ENCODE measurements at regions not wholly inside any gene's neighbourhood (a gene's known extent, or its start where the extent isn't known, plus 50 kb on each side); places are given as distances from the start of the nearest gene placed in this dataset.
"Not testable (repeated sequence)": the region's sequence is repeated elsewhere in the genome, so short reads cannot be mapped to it uniquely, and the experiment has no call there.

- TF ChIP-seq, protein P1, sequence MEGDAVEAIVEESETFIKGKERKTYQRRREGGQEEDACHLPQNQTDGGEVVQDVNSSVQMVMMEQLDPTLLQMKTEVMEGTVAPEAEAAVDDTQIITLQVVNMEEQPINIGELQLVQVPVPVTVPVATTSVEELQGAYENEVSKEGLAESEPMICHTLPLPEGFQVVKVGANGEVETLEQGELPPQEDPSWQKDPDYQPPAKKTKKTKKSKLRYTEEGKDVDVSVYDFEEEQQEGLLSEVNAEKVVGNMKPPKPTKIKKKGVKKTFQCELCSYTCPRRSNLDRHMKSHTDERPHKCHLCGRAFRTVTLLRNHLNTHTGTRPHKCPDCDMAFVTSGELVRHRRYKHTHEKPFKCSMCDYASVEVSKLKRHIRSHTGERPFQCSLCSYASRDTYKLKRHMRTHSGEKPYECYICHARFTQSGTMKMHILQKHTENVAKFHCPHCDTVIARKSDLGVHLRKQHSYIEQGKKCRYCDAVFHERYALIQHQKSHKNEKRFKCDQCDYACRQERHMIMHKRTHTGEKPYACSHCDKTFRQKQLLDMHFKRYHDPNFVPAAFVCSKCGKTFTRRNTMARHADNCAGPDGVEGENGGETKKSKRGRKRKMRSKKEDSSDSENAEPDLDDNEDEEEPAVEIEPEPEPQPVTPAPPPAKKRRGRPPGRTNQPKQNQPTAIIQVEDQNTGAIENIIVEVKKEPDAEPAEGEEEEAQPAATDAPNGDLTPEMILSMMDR (IDR thresholded peaks at IDR 0.05; ENCODE audit: insufficient read depth, low read length), result no peak
- no peak overlapping the region for H3K4me3 ChIP-seq (ENCODE audit: low read depth, low read length)
- no peak for DNase-seq (ENCODE audit: low read depth)
Measured at GRCh38 chr10:53675177-53675576, 902.6 kb upstream of the MBL2 start.

GRCh38 chr10:53667063-53667462, 894.5 kb upstream of the MBL2 start:
- DNase-seq (ENCODE audit: low read depth), result no peak
- TF ChIP-seq, protein P1 (IDR thresholded peaks at IDR 0.05; ENCODE audit: insufficient read depth, low read length), result no peak
- H3K4me3 ChIP-seq (ENCODE audit: low read depth, low read length), result no peak overlapping the region

DNA sequence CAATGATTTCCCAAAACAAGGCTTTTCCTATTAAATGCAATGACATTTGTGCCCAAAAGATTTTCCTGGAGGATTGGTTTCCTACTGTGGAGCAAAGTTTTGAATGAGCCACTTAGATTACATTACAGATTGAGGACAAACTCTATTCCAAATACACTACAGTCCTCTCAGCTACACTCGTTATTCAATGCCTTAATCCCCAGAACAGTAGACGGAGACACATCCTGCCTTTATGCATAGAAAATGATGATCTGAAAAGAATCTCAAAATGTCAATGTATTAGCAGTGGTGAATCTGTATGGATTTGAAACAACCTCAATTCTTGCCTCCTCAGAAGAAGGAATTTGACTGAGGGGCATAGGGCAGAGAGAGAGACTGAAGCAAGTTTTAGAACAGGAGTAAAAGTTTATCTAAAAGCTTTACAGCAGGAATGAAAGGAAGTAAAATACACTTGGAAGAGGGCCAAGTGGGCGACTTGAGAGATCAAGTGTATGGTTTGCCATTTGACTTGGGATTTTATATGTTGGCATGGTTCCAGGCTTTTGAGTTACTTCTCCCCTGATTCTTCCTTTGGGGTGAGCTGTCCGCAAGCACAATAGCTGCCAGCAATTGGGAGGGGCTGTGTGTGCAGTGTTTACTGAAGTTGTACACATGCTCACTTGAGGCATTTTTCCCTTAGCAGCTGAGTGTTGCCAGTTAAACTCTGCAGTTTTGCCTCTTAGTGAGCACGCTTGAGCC, 891.9 kb upstream of the MBL2 start:
- DNase-seq (ENCODE audit: low read depth), result no peak
- TF ChIP-seq, protein P1 (IDR thresholded peaks at IDR 0.05; ENCODE audit: insufficient read depth, low read length), result no peak
- H3K4me3 ChIP-seq (ENCODE audit: low read depth, low read length), result no peak overlapping the region

DNA sequence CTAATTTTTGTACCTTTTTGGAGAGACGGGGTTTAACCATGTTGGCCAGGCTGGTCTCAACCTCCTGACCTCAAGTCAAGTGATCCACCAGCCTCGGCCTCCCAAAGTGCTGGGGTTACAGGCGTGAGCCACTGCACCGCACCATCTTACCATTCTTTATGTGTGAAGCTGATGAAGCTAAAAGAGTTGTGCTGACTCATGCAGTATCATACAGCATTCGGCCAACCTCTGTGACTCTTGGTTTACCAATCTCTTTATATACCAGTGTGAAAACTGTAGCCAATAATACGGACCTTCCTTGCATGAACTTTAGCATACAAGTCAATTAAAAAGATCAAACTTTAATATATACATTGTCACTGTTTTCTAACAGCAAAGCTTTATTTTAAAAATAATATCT, 878.2 kb upstream of the MBL2 start:
- TF ChIP-seq, protein P1 (IDR thresholded peaks at IDR 0.05; ENCODE audit: insufficient read depth, low read length), result no peak
- no peak overlapping the region for H3K4me3 ChIP-seq (ENCODE audit: low read depth, low read length)
- no peak for DNase-seq (ENCODE audit: low read depth)

DNA sequence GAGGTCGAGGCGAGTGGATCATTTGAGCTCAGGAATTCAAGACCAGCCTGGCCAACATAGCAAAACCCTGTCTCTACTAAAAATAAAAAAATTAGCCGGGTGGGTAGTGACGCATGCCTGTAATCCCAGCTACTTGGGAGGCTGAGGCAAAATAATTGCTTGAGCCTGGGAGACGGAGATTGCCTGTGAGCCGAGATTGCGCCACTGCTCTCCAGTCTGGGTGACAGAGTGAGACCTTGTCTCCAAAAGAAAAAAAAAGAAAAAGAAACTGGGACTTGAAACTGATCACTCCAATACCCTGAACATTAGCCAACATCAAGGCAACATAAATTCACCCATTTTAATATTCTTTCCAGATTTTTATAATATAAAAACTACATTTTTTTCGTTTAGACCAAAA, 874.6 kb upstream of the MBL2 start:
- not testable (repeated sequence) for H3K4me3 ChIP-seq (ENCODE audit: low read depth, low read length); DNase-seq (ENCODE audit: low read depth)

GRCh38 chr10:53646525-53646924, 873.9 kb upstream of the MBL2 start:
- no peak overlapping the region for H3K4me3 ChIP-seq (ENCODE audit: low read depth, low read length)
- TF ChIP-seq, protein P1 (IDR thresholded peaks at IDR 0.05; ENCODE audit: insufficient read depth, low read length), result no peak
- DNase-seq (ENCODE audit: low read depth), result no peak

GRCh38 chr10:53645951-53646350, 873.4 kb upstream of the MBL2 start:
- TF ChIP-seq, protein P1 (IDR thresholded peaks at IDR 0.05; ENCODE audit: insufficient read depth, low read length), result no peak
- DNase-seq (ENCODE audit: low read depth), result no peak
- no peak overlapping the region for H3K4me3 ChIP-seq (ENCODE audit: low read depth, low read length)

Data from fibroblast of the aortic adventitia (primary cell).